GM12891 (cell line): ENCODE measurements at regions not wholly inside any gene's neighbourhood (a gene's known extent, or its start where the extent isn't known, plus 50 kb on each side); places are given as distances from the start of the nearest gene placed in this dataset.

Source experiments
- POLR2A ChIP-seq: IDR thresholded peaks from 2 replicates; pipeline ENCODE4 v1.6.1; 2011; ENCODE audit warnings: low read depth, low read length, control low read depth
- POLR2AphosphoS5 ChIP-seq: IDR thresholded peaks from 2 replicates; pipeline ENCODE4 v1.6.1; 2011; ENCODE audit warnings: low read depth, low read length, control low read depth

DNA sequence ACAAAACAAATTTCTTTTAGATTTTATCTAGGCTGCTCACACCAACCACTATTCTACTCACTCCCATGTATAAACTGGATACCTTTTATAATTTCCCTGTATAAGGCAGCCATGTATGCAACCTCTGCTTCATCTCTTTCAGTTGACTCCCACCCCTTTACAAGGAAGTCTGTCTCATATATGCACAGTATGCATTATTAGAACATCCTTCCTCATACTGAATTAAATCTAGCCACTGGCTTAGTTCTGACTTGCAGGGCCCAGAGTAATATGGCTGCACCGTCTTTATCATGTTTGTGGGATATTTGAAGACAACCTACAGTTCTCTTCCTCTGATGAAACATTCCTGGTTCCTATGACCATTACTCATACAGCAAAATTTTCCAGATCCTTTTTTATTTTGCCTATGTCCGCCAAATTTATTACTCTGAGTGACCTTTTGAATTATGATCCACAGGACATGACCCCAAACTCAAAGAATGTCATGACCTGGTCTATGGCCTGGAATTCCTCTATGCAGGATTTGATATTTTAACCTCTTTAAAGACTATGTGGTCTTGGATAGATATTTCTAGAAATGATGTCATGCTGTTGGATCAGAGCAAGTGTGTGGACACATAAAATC lies 76.6 kb upstream of the ITGA1 start:
- TF ChIP-seq POLR2A: no peak
- no peak for TF ChIP-seq POLR2AphosphoS5
